Esophagus muscularis mucosa (tissue), 4 donors: ENCODE measurements at regions not wholly inside any gene's neighbourhood (a gene's known extent, or its start where the extent isn't known, plus 50 kb on each side); places are given as distances from the start of the nearest gene placed in this dataset.

ENCODE experiments used
- DNase-seq: peaks from one replicate; pipeline ENCODE4 v3.0.0-alpha.2; 2017; ENCODE audit errors: extremely low spot score
- H3K27ac ChIP-seq, 4 donors: fragments of 200-600 bp; sonication (generic); replicated peaks in 1 of 4; 1 replicate in 3 of 4; 2 replicates in 1 of 4; pipeline ENCODE4 v1.5.1; 2016 to 2019; ENCODE audit warnings: mild to moderate bottlenecking in 1 of 4
- H3K27me3 ChIP-seq, 4 donors: fragments of 200-600 bp; sonication (generic); one replicate each; pipeline versions ENCODE4 v1.5.1 to v1.6.0; 2016 to 2019
- H3K36me3 ChIP-seq, 4 donors: fragments of 200-600 bp; sonication (generic); one replicate each; pipeline ENCODE4 v1.5.1; 2016 to 2019
- H3K4me1 ChIP-seq, 4 donors: fragments of 200-600 bp; sonication (generic); one replicate each; pipeline ENCODE4 v1.5.1; 2016 to 2019
- H3K4me3 ChIP-seq, 4 donors: fragments of 200-600 bp; sonication (generic); 1 replicate in 2 of 4; 2 replicates in 2 of 4; pipeline ENCODE4 v1.5.1; 2016 to 2019; ENCODE audit warnings: mild to moderate bottlenecking in 4 of 4, moderate library complexity in 1 of 4
- H3K9me3 ChIP-seq, 4 donors: fragments of 200-600 bp; sonication (generic); 1 replicate in 3 of 4; 2 replicates in 1 of 4; pipeline ENCODE4 v1.5.1; 2016 to 2019
- EP300 ChIP-seq: sonication (generic); formaldehyde crosslinking; IDR thresholded peaks from one replicate; pipeline ENCODE4 v1.6.1; 2017; ENCODE audit warnings: antibody characterized with exemption
- POLR2A ChIP-seq: fragments of 450-650 bp; IDR thresholded peaks from one replicate; pipeline ENCODE4 v1.6.1; 2017; ENCODE audit warnings: antibody characterized with exemption, moderate library complexity, mild to moderate bottlenecking, low read depth
- POLR2AphosphoS5 ChIP-seq, 2 donors: sonication (generic); formaldehyde crosslinking; IDR thresholded peaks; one replicate each; pipeline ENCODE4 v1.6.1; 2017; ENCODE audit warnings: antibody characterized with exemption in 2 of 2
- WGBS: methylation state at CpG from one replicate; pipeline ENCODE4 v1.1.5; 2018; 5-methylcytosine and 5-hydroxymethylcytosine counted together
- intact Hi-C: fragments of 100-400 bp; cut with DNase I; formaldehyde crosslinking; loops from one replicate; pipeline ENCODE4 v1.15.1; 2023
- TF ChIP-seq, protein P1 (sequence below), 3 experiments: fragments of 200-600 bp in 2 of 3; fragments of 450-650 bp in 1 of 3; sonication (generic) in 2 of 3; IDR thresholded peaks; one replicate each; pipeline ENCODE4 v1.5.1; 2017 to 2019; ENCODE audit warnings: antibody characterized with exemption in 3 of 3, mild to moderate bottlenecking in 2 of 3, moderate library complexity in 1 of 3

DNA sequence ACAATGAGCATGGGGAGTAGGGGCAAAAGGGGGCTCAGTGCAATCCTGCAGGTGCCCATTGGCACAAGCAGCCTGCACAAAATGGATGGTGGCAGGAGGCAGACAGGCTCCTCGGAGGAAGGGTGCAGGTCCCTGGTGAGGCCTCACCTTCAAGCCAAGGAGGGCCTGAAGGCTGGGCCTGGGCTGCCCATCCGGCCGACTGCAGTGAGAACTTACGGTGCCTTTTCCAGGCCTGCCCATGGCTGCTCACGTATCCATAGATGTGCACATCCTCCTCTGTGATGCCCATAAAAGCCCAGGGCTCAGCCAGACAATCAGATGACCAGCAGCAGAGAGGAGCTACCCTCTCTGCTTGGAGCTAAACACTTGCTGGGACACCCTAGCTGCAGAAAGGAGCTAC lies 1089.8 kb downstream of the PCDH18 start:
- H3K36me3 ChIP-seq, result no peaks in the 10 kb centered on the region
- no peaks in the 10 kb centered on the region for H3K9me3 ChIP-seq
- DNase-seq, result no peak
- WGBS, result 81% methylated on average over 4 of the region's 5 CpGs
- TF ChIP-seq EP300 (no peak), POLR2A (no peak), POLR2AphosphoS5 (IDR thresholded peaks at IDR 0.05) (no peak)
- TF ChIP-seq, protein P1, sequence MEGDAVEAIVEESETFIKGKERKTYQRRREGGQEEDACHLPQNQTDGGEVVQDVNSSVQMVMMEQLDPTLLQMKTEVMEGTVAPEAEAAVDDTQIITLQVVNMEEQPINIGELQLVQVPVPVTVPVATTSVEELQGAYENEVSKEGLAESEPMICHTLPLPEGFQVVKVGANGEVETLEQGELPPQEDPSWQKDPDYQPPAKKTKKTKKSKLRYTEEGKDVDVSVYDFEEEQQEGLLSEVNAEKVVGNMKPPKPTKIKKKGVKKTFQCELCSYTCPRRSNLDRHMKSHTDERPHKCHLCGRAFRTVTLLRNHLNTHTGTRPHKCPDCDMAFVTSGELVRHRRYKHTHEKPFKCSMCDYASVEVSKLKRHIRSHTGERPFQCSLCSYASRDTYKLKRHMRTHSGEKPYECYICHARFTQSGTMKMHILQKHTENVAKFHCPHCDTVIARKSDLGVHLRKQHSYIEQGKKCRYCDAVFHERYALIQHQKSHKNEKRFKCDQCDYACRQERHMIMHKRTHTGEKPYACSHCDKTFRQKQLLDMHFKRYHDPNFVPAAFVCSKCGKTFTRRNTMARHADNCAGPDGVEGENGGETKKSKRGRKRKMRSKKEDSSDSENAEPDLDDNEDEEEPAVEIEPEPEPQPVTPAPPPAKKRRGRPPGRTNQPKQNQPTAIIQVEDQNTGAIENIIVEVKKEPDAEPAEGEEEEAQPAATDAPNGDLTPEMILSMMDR (IDR thresholded peaks at IDR 0.05), result no peak
- no peaks in the 10 kb centered on the region for H3K27me3 ChIP-seq
- no peak overlapping the region for H3K27ac ChIP-seq
- H3K4me3 ChIP-seq, result no peak overlapping the region
- H3K4me1 ChIP-seq, result no peaks in the 10 kb centered on the region
- intact Hi-C loops, result no loop called here

DNA sequence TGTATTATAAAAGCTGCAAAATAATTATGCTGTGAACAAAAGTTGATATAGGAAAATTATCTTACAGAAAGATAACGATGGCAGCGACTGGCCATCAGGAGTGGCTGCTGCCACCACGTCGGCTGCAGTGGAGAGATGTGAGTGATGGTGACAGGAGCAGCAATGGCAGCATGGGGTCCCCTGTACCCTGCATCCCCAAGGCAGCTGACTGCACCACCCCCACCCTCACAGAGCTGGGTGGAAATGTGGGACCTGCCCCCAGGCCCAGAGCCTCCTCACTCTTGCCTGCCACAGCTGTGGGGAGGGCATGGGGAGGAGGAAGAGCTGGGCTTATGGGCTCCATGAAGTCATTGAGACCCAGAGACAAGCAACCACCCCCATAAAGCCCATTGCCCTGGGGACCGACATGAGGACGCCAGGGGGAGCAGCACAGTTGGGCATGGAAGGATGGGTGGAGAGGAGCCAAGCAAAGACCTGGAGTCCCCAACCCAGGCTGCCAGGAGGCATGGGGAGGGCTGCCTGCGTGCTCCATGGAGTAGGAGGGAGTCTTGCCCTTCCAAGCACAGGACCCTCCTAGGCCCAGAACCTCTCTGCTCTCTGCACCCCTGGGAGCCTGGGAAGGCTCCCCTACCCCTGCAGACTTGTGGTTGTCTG lies 1090.5 kb downstream of the PCDH18 start:
- no peaks in the 10 kb centered on the region for H3K36me3 ChIP-seq
- WGBS, result 93% methylated on average over 6 of the region's 7 CpGs
- H3K27me3 ChIP-seq, result no peaks in the 10 kb centered on the region
- no peak overlapping the region for H3K4me3 ChIP-seq
- DNase-seq, result no peak
- no peaks in the 10 kb centered on the region for H3K9me3 ChIP-seq
- H3K4me1 ChIP-seq, result no peaks in the 10 kb centered on the region
- no peak for TF ChIP-seq POLR2AphosphoS5 (IDR thresholded peaks at IDR 0.05)
- TF ChIP-seq POLR2A, result no peak
- TF ChIP-seq, protein P1 (IDR thresholded peaks at IDR 0.05), result no peak
- TF ChIP-seq EP300, result no peak
- H3K27ac ChIP-seq, result no peak overlapping the region
- intact Hi-C loops, result no loop called here

DNA sequence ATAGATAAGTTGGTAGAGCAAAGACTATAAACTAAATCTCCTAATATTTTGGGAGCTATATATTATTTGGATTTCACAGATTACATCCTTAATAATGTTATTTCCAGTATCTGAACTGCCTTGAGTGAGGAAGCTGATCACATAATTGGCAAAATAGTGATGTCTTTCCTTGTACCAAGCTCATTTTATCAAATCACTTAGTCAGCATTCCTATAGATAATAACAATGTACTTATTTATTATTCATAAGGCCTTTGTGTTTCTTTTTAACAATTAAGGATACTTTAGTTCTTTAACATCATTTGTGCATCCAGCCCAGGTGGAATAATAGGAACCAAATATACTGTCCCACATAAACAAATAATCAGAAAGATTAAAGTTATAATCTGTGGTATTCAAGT lies 1093.6 kb downstream of the PCDH18 start:
- H3K9me3 ChIP-seq, result no peaks in the 10 kb centered on the region
- no peaks in the 10 kb centered on the region for H3K27me3 ChIP-seq
- no peak overlapping the region for H3K27ac ChIP-seq
- no peak overlapping the region for H3K4me3 ChIP-seq
- no peak for DNase-seq
- H3K36me3 ChIP-seq, result no peaks in the 10 kb centered on the region
- no peaks in the 10 kb centered on the region for H3K4me1 ChIP-seq
- TF ChIP-seq, protein P1 (IDR thresholded peaks at IDR 0.05), result no peak
- TF ChIP-seq EP300 (no peak), POLR2AphosphoS5 (IDR thresholded peaks at IDR 0.05) (no peak), POLR2A (no peak)
- intact Hi-C loops, result no loop called here

DNA sequence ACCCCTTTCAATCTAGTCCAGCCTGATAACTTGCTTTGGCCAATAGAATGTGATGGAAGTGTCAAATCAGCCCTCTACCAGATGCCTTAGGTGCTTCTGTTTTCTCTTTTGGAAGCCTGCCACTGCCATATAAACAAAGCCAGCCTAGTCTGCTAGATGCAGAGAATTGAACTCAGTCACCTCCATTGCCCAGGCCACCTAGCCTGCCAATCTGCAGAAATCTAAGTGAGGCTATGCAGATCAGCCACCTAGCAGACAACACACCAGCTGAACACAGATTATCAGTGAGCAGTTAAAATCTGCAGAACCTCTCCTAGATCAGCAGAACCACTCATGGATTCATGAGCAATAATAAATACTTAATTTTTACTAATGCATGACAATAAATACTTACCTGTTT lies 1108.2 kb downstream of the PCDH18 start:
- H3K4me3 ChIP-seq, result no peak overlapping the region
- TF ChIP-seq, protein P1 (IDR thresholded peaks at IDR 0.05), result no peak
- no peak for TF ChIP-seq POLR2AphosphoS5 (IDR thresholded peaks at IDR 0.05)
- TF ChIP-seq POLR2A, result no peak
- TF ChIP-seq EP300, result no peak
- no peaks in the 10 kb centered on the region for H3K36me3 ChIP-seq
- DNase-seq, result no peak
- no peaks in the 10 kb centered on the region for H3K27me3 ChIP-seq
- intact Hi-C loops, result no loop called here
- no peaks in the 10 kb centered on the region for H3K9me3 ChIP-seq
- H3K27ac ChIP-seq, result no peak overlapping the region
- H3K4me1 ChIP-seq, result no peaks in the 10 kb centered on the region

DNA sequence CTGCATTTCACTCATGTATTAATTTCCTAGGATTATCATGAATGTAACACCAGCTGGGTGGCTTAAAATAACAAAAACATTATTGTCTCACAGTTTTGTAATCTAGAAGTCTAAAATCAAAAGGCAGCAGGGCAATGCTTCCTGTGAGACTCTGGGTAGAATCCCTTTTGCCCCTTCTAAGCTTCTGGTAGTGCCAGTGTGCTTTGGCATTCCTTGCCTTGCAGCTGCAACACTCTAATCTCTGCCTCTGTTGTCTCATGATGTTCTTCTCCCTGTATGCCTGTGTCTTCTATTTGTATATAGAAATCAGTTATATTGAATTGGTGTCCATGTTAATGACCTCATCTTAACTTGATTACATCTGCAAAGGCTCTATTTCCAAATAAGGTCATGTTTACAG lies 1117.3 kb downstream of the PCDH18 start:
- TF ChIP-seq POLR2AphosphoS5 (IDR thresholded peaks at IDR 0.05) (no peak), EP300 (no peak), POLR2A (no peak)
- TF ChIP-seq, protein P1 (IDR thresholded peaks at IDR 0.05), result no peak
- Histone ChIP-seq H3K36me3 (no peaks in the 10 kb centered on the region), H3K4me3 (no peak overlapping the region), H3K9me3 (no peaks in the 10 kb centered on the region), H3K27ac (no peak overlapping the region), H3K4me1 (no peaks in the 10 kb centered on the region), H3K27me3 (no peaks in the 10 kb centered on the region)
- no peak for DNase-seq
- intact Hi-C loops, result no loop called here
